Activated CD4-positive, CD25-positive, alpha-beta regulatory T cell (primary cell): ENCODE measurements at regions not wholly inside any gene's neighbourhood (a gene's known extent, or its start where the extent isn't known, plus 50 kb on each side); places are given as distances from the start of the nearest gene placed in this dataset.
"Not testable (repeated sequence)": the region's sequence is repeated elsewhere in the genome, so short reads cannot be mapped to it uniquely, and the experiment has no call there.

ENCODE experiments used
- DNase-seq, 4 experiments: peaks; one replicate each; lab custom pipeline; 2025; lab: John Stamatoyannopoulos, UW

DNA sequence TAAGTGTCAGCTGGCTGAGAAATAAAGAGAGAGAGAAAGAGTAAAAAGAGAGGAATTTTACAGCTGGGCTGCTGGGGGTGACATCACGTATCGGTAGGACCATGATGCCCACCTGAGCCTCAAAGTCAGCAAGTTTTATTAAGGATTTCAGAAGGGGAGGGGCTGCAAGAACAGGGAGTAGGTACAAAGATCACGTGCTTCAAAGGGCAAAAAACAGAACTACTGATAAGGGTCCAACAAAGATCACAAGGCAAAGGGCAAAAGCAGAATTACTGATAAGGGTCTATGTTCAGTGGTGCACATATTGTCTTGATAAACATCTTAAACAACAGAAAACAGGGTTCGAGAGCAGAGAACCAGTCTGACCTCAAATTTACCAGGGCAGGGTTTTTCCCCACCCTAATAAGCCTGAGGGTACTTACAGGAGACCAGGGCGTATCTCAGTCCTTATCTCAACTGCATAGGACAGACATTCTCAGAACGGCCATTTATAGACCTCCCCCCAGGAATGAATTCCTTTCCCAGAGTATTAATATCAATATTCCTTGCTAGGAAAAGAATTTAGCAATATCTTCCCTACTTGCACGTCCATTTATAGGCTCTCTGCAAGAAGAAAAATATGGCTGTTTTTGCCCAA lies 128.3 kb upstream of the PZP start:
- DNase-seq, result not testable (repeated sequence)

DNA sequence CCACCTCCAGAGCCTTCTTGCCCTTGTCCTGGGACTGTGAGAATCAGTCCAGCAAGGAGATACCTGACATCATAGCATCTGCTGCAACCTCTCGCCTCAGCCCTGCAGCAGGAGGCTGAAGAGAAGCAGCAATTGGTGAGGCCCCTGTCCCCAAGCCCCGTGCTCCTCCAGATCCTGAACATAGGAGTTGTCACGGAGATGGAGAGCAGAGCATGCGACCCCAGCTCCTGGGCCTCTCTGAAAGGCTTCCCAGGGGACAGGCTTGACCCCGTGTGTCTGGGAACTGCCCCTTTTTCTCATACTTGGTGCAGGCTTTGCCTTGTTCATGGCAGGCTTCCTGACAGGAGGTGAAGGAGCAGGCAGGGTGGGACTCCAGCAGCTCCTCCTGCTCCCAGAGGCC lies 127.7 kb upstream of the PZP start:
- DNase-seq, result no peak

DNA sequence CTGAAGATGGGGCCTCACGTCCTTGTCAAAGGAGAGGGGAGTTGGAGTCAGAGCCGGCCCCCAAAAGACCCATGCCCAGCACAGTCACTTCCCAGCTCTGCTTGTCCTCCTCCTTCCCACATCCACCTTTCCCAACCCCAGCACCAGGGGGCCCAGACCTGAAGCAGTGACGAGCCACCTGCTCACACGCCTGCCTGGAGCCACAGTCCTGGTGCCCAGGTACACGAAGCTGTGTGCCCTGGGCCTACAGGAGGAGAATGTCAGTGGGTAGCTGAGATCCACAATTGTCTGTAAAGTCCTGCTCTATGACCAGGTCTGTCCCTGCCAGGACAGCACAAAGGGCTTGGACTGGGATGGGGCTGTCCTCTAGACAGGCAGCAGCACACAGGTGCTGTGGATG lies 126.8 kb upstream of the PZP start:
- no peak for DNase-seq

DNA sequence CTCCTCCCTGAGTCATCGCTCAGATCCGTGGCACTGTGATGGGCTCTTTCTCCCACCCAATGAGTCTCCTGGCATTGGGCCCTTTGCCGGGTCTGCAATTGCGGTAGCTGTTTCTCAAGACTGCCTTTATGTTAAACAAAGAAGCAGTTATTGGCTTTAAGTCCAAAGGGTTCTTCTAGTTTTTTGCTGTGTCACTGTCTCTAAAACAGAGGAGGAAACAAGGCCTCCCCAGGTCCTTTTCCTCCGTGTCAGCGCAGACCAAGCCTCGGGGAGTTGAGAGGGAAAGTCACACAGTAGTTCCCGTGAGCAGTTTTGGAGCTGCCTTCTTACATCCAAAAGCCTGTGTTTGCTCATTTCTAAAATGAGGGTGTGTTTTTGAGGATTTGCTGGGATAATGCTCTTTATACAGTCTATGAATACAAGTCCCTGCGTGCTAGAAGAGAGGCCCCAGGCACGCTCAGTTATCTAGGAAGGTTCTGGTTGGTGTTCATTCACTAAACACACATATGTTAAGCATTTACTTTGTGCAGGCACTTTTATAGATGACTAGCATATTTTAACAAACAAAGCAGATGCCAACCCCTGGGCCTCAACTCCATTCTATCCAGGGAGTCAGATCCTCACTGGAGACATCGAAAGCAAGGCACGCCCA lies 126.0 kb upstream of the PZP start:
- DNase-seq, result no peak

DNA sequence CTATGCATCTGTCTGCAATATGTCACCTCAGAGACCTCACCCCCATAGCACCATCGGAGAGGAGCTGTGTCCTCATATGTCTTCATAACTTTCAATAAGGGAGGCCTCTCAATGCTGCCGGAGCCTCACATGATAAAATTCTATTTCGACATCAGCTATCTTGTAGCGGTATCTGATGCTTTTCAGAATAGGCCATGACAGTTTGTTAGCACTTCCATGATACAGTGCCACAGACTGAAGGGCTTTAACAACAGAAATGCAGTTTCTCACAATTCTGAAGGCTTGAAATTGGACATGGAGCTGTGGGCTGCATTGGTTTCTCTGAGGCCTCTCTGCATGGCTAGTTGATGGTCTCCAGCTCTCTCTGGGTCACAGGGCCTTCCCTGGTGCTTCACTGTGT lies 125.0 kb upstream of the PZP start:
- DNase-seq, result no peak

DNA sequence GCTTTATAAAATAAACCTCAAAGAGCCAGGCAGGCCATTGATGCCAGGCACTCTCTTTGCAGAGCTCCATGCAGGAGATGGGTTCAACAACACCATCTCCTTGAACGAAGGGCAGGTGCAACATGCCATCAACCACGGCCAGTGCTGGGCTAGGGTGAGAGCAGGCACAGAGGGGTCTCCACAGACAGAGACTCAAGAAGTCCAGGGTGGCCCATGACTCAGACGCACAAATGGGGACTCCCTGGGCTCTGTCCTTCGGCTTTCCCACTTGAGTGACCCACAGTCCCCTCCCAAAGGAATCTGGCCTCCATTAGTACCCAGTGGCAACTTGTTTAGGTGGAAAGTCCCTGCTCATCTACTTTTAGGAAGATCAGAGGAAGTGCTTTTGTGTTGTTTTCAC lies 124.4 kb upstream of the PZP start:
- DNase-seq, result no peak

DNA sequence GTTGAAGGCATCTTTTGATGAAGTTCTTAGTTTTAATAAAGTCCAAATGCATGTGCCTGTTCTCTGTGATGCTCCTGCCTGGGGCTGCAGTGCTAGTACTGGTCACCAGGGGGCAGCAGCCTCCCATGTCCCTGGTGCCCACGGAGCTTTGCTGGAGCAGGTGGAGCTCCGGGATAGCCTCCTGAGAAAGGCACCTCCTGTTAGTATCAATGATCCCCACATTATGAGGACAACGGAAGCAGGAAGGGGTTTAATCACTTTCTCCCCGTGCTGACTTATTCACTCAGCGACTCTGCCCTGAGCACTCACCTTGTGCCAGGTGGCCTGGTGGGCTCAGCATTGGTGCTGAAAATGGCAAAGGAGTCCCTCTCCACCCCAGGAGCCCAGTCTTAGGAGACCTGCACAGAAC lies 123.0 kb upstream of the PZP start:
- peak; percentile 12 to 70 (median 37) for DNase-seq

DNA sequence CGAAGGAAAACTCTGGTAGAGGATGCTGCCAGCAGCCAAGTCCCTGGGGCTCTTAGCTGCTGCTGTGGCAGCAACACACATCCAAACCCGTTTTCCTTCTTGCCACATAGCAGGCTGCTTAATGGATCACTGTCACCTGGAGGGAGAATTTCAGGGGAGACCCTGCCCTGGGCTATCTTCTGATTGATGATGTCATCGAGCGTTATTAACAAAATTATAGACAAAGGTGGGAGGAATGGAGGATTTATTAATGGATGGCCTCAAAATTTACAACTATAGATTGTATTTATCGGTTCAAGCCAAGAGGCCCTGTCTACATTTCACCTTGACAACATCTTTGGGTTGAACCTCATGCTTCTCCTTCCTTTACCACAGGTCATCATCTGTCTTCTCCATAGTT lies 120.8 kb upstream of the PZP start:
- DNase-seq, result no peak

DNA sequence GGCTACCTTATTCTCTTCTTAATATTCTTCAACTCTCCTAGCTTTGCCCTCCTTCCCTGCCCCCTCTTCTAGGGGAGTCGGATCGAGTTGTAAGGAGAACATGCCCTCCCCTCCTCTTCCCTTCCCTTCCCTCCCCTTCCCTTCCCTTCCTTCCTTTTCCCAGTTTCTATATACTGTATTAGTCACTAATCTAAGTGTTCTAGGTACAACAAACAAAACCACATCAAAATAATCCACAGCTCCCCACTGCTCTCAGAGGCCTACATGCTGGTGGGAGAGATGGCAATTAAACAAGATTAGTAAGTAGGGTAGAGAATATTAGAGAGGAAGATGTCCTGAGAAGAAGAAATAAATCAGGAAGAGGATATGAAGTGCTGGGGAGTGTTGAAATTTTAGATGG lies 119.9 kb upstream of the PZP start:
- DNase-seq, result no peak

DNA sequence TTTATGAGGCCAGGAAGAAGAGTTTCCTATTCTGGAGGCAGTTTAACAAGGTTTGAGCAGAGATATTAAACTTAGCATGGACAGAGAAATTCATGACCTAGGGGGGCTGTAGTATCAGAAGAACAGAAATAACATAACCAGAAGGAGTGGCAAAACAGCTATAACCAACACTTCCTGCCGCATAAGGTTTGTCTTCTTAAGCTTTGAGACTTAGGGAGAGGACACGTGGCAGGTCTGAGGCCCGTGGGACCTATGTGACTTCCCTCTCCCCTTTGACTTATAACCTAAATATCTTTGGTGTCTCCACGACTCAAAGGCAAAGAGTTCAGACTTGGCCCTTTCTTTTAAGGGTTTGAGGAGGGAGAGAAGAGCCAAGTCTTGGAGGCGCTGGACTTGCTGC lies 119.1 kb upstream of the PZP start:
- no peak for DNase-seq

DNA sequence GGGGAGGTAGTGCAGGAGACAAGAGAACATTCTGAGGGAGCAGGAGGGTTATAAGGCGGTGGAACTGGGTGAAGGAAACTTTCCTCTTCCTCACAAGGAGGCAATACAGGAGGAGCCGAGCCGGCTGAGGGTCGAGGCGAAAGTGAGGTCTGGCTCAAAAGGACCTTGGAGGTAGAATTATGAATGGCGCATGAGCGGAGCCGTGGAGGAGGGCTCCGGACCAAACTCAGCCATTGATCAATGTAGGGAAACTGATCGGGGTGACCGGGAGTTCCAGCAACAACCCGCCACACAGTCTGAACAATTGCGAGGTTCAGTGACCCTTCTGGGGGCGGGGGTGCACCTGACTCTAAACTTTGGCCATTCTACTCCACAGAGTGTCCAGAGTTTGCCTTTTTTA lies 118.7 kb upstream of the PZP start:
- not testable (repeated sequence) for DNase-seq

DNA sequence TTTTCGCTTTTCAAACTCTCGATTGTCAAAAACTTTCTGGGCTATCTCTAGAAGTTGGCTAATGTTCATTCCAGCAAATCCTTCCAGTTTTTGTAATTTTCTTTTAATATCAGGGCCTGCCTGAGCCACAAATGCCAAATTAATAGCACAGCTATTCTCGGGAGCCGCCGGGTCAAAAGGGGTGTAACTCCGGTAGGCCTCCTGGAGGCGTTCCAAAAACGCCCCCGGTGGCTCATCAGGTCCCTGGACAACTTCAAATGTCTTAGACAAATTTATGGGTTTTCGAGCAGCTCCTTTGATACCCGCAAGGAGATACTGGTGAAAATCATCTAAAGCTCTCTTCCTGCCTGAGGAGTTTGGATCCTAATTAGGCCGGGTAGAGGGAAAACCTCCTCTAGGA lies 117.9 kb upstream of the PZP start:
- no peak for DNase-seq

DNA sequence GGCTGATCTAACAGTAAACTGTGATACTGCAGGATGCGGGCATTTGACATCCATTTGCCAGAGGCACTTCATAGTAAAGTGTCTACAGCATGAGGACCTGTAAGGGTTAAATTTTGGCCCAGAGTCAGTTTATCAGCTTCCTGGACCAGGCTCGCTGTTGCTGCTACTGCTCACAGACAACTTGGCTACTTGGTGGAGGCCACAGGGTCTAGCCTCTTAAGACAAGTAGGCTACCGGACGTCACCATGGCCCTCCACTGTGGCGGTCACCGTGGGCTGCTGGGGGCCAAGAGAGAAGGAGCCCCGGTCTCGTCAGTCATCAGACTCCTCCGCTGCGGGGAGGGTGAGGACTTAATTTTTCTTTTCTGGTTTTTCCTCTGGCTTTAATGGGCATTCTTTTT lies 117.3 kb upstream of the PZP start:
- DNase-seq, result no peak

DNA sequence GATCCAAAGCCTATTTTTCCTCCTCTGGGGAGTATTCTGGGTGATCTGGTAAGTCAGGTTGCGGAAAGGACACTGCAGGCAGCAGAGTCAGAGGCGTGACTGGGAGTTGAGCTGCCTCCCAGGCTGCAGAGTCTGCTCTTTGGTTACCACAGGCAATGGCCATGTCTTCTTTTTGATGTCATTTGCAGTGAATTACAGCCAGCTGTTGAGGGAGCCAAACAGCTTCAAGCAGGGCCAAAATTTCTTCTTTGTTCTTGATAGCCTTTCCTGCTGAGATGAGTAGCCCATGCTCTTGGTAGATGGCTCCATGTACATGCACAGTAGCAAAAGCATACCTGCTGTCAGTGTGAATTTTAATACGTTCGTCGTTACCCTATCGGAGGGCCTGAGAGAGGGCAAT lies 116.6 kb upstream of the PZP start:
- no peak for DNase-seq

DNA sequence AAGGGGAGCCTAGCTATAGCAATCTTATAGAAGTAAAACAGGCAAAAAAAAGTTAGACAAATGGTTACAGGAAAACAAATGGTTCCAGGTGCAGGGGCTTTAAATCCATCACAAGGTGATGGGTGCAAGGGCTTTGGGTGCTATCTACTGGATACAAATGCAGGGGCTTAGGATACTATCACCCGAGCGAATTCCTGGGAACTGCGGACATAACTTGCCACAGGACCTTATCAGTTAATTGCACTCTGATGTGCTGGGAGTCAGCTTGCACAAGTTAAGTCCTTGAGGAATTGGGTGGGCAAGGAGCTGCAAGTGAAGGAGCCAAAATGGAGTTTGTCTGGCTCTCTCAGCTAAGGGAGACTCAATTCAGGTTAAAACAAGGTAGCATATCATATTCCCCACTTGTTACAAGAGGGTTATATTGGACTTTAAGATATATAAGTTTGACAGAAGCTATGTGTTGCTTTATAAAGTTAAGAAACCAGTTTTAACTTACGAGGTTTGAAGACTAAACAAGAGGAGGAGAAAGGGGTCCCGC lies 115.0 kb upstream of the PZP start:
- no peak for DNase-seq

DNA sequence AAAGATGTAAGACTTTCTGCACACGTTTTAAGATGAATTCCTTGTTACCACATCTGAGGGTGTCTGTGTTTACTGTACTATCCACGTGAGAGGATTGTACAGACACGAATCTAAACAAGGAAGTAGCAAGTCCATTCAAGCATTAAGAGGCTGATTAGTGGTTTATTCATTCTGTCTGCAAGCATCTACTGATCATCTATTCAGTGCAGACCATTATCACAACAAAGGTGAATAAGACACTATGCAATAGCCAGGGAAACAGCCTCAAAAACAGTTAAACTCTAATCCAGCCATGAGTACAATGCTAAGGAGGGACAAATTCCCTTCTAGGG lies 111.6 kb upstream of the PZP start:
- no peak for DNase-seq

DNA sequence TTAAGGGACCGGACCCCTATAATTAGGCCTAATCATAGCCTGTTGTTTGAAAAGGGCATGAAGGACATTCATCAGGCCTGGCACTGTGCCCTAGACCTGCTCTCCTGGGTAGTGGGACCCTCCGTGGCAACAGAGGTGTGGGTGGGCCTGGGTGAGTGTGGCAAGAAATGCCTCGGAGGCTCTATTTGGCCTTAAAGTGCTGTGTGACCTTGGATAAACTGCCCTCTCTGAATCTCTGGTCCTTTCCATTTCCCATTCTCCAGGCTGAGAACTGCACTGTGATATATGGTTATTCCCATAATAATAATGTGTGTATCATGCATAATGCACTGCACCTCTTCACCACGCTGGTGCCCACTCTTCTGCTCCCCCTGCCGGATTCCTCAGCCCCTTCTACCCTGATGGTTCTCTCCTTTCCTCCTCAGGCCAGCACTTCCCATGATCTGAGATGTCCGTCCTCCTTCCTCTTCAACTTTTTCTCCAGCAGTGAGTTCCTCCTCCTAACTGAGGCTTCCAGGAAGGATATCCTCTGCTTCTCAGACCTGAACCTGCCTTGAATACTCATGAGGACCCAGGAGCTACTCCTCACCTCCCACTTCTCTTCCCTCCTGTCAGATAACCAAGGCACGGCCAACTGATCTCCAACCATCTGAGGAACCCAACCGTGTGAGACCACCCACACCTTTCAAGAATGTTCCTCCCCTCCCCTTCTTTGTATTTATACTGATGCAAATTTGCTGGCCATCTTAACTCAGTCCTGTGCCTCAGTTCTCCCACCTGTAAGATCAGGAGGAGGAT lies 111.0 kb upstream of the PZP start:
- no peak for DNase-seq

DNA sequence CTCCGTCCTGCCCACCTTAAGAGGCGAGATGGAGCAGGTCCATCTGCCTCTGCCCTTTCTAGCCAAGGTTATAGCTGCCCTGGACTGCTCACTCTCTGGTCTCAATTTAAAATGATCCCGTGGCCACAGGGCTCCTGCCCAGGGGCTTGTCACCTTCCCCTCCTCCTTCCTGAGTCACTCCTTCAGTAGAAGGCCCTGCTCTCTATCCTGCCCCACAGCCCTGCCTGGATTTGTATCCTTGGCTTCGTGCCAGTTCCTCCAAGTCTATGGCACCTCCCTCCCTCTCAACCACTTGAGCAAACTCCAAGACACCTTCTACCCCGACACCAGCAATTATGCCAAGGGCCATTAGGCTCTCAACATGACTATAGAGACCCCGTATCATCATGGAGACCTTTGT lies 105.3 kb upstream of the PZP start:
- DNase-seq, result not testable (repeated sequence)

DNA sequence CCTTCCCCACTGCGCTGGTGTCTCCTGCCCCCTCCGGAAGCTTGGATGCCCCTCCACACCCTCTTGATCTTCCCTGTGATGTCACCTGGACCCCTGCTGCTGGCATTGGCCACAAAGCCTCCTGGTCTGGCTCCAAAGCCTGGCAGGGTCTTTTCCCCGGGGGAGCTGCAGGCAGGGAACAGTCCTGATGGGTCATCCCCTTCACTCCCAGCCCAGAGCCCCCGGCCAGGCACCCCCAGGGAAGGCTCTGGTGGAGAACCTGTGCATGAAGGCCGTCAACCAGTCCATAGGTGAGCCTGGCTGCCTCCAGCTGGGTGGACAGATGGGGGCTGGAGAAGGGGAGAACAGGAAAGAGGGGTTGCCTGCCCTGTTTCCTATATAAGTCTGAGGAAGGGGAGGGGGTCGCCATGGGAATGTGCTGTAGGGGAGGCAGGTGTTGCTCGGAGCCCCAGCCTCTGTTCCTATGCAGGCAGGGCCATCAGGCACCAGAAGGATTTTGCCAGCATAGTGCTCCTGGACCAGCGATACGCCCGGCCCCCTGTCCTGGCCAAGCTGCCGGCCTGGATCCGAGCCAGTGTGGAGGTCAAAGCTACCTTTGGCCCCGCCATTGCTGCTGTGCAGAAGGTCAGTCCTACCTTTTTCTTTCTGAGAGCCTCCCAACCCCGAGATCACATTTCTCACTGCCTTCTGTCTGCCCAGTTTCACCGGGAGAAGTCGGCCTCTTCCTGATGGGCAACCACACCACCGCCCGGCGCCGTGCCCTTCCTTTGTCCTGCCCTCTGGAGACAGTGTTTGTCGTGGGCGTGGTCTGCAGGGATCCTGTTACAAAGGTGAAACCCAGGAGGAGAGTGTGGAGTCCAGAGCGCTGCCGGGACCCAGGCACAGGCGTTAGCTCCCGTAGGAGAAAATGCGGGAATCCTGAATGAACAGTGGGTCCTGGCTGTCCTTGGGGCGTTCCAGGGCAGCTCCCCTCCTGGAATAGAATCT lies 104.5 kb upstream of the PZP start:
- not testable (repeated sequence) for DNase-seq

DNA sequence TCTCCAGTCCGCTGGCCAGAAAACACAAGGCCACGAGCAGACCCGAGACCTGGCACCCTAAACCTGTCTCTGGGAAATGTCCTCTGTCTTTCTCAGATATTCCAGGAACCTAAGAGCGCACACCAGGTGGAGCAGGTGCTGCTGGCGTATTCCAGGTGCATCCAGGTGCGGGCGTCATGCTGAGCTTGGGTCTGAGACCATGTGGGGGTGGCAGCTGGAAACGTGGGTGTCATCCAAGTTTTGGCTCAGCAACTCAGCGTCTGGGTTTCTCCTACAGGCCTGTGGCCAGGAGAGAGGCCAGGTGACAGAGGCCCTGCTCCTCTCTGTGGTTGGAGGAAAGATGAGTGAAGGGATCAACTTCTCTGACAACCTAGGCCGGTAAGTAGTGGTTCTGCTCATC lies 103.3 kb upstream of the PZP start:
- not testable (repeated sequence) for DNase-seq

DNA sequence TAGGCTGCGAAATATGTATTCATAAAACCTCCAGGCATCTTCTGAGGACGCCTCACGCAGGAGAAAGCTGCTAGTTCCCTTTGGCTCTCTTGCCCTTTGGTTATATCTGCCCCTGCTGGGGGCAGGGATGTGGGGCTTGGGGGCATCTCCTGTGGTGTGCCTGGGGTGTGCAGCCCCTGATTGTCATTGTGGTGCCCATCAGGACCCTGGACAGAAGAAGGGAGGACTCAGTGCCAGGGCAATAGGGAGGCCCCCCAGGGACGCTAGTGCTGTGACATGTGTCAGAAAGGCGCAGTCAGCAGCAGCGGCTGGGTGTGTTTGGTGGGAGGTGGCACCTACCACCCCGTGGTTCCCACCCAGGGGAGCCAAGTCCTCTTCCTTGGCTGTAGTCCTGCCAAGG lies 102.5 kb upstream of the PZP start:
- DNase-seq, result not testable (repeated sequence)

DNA sequence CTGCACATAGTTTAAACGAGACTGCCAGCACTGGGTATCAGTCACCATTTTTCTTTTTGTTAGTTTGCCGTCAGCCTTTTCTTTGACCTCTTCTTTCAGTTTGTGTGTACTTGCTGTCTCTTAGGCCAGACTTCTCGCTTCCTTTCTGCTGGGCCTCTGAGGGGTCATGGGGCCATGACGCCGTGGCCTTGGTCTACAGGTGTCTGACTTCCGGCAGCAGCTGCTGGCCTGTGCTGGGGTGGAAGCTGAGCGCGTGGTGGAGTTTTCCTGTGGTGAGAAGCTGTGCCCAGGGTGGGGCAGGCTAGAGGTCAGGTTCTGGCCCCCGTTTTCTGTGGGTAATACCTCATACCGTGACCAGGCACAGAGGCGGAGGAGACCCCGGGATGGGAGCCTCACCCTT lies 101.6 kb upstream of the PZP start:
- not testable (repeated sequence) for DNase-seq
